Inflammatory macrophage treated with lipopolysaccharide for 1 hour (primary cell): ENCODE measurements at regions not wholly inside any gene's neighbourhood (a gene's known extent, or its start where the extent isn't known, plus 50 kb on each side); places are given as distances from the start of the nearest gene placed in this dataset.

ENCODE experiments used
- DNase-seq, 2 donors: peaks; one replicate each; pipeline ENCODE4 v3.0.0-alpha.2; 2020 to 2022

DNA sequence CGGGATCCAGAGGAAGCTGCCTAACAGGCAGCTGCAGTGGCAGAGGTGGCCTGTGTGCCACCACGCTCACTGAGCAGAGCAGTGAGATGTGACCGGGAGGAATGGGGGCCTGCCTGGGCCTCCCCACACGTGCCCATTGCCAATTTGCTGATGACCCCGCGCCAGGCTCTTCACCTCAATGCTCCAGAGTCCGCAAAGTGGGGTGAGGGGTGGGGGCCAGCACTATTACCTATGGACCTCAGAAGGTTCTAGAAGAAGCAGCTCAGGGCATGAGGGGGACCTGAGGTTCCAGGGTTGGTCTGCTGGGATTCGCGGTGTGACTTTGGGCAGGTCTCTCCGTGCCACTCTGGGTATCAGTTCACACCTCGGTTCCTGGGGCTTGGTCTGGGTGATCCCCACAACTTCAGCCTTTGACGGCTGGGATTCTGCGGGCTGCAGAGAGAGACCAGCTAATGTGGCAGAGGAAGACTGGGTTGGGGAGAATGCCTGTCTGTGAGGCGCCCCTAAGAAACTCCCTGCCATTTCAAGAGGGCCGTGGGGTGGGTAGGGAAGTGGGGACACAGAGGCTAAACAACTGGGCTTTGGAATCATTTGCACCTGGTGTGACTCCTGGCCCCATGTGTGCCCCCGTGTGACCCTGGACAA, 231.0 kb upstream of the MVB12B start:
- no peak for DNase-seq

DNA sequence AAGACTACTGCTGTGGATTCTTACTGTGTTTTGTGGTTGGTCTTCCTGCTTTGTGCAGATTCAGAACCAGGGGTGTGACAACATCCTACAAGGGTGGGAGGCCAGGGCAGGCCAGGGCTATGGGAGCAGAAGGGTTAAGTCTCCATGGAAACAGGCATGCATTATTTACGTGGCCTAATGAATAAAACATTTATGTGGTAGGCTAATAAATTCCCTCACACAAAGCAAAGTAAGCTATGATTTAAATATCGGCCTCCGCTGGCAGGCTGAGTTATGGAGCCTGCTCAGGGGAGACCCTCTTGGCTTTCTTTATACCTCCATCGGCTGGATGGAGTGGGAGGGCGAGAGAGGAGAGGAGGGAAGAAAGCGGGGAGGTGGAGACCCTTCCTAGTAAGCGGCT, 230.3 kb upstream of the MVB12B start:
- no peak for DNase-seq

DNA sequence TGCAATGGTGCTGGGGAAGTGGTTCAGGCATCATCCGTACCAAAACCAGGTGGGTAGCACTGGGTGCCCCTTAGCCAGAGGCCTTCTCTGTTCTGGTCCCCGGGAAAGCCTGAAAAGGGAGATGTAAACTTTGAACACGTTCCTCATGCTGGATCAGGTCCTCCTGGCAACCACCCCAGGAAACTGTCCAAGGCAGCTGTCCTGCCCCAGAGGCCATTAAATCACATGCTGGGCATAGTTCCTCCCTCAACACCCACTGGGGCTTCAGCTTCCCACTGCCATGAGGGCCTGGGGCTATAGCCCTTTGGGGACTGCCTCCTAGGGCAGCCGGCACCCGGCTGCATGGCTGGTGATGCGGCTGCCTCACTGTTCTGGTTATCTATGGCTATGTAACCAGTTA, 228.9 kb upstream of the MVB12B start:
- no peak for DNase-seq

DNA sequence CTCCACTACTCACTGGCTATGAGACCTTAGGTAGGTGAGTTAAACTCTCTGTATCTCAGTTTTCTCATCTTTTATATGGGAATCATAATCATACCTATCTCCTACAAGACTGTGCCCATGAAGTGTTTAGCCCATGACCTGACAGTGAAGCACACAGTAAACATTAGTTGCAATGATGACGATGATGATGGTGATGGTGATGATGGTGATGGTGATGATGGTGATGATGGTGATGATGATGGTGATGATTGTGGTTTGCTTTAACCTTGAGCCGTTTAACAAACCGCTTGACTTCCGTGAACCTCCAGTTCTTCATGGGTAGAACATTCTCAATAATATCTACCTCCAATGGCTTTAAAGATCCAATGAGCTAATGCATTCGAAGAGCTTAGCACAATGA, 220.2 kb upstream of the MVB12B start:
- no peak for DNase-seq

DNA sequence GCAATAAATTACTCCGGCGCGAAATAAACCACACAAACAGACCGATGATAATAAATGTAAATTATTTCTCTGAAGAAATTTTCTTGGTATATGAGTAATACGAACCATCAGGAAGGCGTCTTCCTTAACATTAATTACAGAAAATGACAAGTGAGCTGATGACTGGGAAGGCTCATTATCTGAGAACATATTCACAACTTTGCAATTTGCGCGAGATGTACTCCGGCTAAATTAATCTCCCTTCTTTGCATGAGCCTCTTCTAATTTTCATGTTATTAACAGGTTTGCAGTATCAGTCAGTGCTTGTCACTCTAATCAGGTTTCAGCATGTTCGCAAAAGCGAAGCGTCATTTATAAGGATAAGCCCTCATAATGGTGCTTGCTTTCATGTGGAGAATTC, 218.9 kb upstream of the MVB12B start:
- DNase-seq, result no peak

DNA sequence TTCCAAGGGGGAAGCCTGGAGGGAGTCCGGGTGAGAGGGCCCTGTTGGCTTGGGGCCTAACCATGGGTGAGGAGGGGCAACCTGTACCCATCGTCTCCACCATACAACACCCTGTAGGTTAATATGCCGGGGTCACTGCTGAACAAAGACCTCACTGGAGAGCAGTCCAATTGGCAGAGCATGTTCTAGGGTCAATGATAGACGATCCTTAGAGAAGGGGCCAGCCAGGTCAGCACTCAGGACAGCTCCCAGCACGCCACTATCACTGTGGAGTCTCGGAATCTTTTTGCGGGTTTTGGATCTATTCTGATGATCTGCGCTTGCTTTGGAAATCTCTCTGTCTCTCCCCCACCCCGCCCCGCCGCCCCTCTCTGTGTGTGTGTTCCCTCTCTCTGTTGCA, 218.4 kb upstream of the MVB12B start:
- DNase-seq, result no peak

DNA sequence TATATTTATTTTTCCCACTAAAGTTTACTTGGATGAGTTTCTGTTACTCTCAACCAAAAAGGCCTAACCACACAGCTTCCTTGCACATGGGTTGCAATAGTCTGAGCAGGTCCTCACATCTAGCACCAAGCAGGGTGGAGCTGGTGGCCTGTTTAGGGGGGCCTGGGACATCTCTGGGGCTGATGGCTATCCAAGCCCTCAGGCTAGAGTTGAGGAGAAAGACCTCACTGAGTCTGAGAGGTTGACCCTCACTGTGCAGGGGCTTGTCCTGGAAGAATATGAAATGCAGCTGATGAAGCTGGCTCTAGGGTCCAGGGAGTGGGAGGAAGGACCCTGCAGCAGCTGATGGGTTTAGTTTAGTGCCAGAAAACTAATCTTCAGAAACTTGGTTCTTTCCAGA, 217.1 kb upstream of the MVB12B start:
- DNase-seq, result no peak

DNA sequence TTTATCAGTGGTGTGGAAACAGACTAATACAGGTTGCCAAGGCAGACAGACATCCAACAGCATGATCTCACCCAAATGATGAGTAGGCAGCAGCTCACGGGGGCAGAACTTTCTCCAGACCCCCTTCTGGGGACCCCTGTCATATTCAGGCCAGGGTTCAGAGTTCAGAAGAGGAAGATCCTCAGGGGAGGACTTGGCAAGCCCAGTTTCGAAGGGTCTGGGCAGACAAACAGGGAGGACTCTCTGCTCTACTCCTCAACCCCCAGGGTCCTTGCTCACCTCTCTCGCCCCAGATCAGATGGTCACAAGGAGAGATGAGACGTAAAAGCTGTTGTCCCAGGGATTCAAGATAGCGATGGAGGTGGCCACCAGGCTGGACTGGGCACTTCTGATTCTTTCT, 215.1 kb upstream of the MVB12B start:
- no peak for DNase-seq

DNA sequence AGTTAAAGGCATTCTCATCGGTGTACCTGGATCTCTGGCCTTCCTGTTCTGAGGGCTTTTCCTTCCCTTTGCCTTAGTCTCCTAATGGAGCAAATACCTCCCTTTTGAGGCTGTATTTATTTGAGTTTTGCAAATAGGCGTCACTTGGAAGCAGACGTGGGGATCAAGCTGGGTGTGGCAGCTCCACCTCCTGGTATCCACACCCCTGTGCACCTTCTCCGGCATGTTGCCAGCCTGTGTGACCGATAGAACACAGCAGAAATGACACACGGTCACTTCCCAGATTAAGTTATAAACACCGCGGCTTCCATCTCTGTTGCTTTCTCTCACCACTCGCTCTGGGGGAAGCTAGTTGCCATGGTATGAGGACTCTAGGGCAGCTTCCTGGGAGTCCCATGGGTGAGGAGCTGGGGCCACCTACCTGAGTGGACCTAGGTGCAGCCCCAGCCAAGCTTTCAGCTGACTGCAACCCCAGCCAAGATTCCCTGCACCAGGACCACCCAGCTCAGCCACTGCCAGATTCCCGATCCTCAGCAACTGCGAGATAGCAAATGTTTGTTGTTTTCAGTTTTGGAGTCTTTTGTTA, 214.4 kb upstream of the MVB12B start:
- DNase-seq, result no peak

DNA sequence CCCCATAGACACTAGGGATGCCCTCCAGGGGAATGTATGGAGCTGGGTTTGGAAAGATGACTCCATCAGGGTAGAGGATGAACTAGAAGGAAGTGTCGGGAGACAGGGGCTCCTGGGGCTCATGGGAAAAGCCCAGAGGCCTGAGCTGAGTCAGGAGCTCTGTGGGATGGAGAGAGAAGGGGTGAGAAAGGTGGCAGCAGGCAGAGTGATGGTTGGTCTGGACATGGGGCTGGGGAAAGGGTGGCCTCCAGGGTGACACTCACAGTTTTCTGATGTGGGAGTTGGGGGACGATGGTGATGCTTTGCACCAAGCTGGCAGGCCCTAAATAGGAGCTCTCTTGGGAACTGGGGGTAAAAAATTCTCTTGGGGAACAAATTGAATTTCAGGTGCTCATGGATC, 213.5 kb upstream of the MVB12B start:
- DNase-seq, result no peak

DNA sequence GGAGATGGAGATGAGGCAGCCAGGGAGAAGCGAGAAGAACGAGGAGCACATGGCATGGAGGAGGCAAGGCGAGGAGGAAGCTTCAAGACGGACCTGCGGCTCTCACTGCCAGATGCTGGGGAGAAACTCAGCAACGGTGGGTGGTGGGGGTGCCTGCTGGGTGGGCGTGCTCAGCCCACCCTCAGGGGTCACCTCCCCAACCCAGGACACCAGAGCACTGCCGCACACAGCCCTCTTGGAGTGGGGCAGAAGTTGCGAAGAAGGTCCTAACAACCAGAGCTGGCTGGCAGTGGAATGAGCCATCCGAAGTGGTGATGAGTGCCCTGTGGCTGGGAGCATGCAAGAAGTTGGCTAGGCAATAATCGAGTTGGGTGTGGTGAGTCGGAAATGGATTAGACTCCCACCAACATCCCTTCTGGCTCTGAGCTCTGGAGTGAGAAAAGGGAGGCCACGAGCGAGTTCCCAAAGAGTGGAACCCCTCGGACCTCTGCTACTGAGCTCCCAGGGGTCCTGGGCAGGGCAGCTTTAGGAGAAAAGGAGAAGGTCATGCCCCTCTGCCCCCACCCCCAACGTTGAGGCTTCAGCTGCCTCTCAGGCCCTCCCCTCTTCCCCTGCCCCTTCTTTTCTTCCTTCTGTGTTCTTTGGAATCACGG, 212.7 kb upstream of the MVB12B start:
- DNase-seq, result no peak

DNA sequence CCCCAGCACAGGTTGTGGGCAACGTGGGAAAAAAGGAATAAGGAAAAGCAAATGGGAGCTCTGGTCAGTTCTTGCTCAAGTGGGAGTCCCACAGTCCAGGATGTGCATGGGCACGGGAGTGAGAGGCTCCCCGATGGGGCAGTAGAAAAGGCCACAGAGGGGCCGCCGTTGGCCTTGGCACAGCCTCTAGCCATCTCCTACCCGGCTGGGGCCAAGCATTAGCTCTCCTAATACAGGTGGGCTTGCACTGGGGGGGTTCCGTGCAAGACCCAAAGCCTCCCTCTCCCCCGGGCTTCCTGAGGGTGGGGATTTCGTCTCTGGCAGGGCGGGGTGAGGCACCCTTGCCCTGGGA, 212.2 kb upstream of the MVB12B start:
- DNase-seq, result no peak

DNA sequence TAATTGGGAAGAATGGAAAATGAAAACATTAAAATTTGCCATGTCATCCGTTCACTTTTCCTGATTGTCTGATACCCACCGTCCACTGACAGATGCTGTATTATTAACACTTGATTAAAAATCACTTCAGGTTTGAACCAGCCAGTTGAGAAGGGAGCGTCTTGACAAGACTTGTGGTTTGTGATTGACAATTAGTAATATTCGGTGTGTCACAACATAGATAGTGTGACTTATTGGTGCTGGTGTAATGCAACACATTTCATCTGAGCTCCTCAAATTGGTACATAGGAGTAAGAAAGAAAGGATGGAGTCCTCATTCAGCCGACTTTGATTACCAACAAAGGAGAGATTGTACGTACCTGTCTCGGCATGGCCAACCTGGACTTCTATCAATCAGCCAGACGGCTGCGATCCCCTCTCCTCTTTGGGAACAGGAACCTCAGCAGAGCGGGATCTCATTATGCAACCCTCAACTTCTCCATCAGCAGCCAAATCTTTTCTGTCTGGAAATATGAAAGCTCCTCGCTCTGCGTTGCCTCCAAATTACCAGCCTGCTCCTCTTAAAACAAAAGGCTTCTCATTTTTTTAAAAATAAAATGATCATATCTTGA, 211.7 kb upstream of the MVB12B start:
- no peak for DNase-seq

DNA sequence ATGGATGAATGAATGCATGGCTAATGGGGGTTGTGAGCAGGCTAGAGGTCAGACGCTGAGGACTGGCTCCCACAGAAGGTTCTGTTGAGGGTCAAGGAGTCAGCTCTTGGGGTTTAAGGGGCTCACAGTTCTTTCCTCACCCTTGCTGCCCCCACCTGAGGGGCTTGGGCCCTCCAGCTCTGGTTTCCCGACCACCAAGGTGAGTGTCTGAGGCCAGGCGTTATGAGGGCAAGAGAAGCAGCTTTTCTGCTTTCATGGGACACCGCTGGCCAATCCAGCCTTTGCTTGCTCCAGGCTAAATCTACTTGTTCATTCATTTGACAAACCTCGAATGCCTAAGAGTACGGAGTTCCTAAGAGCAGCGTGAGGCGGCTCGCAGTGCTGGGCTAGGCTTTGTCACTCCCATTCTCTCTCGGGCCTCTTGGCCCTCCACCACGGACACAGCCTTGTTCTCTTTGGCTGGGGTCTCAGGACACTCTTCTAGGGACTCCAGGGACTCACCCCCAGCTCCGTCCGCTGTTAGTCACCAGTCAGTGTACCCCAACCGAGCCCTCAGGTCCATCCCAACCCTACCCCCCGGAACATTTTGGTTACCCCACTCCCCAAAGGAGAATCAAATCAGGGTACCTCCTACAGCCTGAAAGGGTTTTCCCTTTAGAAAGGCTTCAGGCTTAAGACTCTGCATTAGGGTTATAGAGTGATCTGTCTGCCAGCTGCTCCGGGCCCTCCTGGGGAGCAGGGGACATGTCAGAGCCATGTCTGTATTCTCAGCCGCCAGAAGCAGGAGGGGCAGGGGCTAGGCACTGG, 210.1 kb upstream of the MVB12B start:
- DNase-seq, result no peak

DNA sequence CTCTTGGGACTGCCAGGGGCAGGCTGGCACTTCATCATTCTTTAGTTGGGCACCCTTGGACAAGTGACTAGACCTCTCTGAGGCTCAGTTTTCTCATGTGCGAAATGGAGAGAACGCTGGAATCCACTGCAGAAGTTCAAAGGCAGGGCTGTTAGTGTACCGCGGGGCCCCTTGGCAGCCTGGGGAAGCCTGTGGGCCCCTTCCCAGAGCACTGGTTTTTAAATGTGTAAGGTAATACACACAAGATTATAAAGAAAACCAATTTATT, 209.5 kb upstream of the MVB12B start:
- no peak for DNase-seq

DNA sequence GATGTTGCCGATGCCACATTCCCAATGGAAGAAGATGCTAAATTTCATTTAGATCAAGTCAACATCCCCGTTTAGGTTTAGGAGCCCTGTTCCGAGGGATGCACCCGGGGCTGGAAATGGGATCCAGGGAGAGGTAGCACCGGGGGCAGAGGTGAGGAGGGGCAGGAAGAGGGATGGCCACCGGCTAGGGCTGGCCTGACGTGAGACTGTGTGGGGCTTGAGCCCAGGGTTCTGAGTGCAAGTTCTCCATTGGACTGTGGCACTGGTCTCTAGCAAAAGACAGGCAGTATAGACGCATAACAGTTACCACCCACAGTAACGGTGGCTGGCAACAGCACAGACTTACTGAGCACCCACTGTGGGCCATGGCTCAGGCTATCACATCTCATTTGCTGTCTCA, 209.0 kb upstream of the MVB12B start:
- no peak for DNase-seq

DNA sequence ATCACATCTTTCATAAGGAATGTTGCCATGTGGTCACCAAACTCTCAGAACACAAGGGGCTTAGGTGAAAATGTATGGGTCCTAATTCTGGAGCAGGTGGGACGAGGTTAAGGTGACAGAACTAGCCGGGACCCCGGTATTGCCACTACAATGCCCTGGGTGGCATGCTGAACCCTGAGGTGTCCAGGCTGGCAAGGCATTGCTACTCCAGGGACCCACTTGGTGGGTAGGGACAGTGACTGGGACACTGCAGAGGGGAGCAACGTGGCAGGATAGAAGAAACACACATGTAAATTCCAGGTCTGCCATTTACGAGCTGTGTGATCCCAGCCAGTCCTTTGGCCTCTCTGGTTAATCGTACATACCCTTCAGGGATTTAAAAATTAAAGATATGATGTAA, 206.9 kb upstream of the MVB12B start:
- no peak for DNase-seq

DNA sequence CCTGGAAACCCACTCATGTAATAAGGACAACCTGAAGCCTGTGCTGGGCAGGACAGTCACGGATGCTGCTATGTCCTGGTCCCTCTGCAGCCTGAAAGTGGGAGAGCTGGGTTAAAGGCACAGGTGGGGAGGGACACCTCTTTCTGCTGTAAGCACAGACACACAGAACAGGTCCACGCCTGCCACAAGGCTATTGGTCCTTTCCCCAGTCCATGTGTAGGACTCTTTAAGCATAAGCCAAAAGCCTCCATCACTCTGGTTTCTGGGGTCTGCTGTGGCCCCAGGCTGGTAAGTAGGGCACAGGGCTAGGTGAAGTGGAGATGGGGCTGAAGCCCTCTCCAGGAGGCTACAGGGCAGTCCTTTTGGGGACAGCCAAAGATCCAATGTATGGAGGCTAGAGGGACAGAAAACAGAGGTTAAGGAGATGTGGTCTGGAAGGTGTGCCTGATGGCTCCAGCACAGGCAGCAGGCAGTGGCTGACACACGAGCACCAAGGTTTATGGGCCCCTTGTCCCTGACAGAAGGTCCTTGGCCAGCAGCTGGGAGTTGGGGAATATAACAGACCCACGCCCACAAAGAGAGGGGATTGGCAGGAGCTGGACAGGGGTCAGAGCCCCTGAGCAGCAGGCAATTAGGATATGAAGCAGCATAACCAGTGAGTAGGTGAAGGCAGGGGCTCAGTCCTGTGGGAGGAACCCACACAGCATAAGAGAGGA, 203.6 kb upstream of the MVB12B start:
- no peak for DNase-seq

DNA sequence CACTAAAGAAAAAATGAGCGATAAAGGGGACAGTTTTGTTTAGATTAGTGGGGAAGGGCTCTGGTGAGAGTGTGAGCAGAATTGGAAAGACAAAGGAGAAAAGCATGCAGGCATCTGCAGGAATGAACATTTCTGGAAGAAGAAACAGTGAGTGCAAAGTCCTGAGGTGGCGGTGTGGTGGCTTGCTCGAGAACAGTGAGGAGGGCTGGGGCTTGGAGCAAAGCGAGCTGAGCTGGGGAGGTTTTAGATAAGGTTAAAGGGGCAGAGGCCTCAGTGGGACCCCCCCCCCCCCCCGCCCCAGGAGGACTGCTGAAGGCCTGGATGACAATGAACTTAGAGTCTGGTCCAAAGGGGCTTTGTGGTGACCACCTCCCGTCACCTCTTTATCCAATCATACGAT, 202.7 kb upstream of the MVB12B start:
- DNase-seq, result no peak

DNA sequence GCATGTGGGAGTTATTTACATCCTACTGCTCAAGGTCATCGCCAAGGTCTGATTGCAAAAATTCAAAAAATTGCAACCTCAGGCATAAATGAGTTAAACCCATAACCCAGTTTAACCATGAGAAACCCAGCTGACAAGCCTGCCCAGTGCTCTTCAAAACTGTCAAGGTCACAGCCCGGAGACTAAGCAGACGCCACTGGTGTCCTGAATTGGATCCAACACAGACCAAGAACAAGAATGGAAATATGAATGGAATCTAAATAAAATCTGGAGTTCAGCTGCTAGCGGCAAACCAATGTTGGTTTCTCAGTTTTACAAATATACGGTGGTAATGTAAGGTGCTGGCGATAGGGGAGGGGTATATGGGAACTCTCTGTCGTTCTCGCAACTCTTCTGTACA, 201.5 kb upstream of the MVB12B start:
- no peak for DNase-seq

DNA sequence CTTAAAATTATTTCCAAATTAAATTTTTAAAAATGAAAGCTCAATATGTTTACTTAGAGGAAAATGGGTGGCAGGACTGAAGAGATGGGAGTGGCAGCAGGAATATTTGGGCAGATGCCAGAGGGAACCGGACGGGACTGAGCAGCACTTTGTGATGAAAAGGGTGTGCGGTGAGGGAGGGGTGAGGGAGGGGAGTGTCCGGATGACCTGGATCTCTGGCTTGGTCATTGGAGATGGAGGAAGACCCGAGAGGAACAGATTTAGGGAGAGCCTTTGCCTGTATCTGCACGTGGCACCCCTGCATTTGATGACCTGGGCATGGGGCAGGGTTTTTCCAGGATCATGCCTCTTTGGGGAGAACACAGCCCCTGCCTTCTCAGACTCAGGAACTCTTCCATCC, 201.1 kb upstream of the MVB12B start:
- DNase-seq, result no peak

DNA sequence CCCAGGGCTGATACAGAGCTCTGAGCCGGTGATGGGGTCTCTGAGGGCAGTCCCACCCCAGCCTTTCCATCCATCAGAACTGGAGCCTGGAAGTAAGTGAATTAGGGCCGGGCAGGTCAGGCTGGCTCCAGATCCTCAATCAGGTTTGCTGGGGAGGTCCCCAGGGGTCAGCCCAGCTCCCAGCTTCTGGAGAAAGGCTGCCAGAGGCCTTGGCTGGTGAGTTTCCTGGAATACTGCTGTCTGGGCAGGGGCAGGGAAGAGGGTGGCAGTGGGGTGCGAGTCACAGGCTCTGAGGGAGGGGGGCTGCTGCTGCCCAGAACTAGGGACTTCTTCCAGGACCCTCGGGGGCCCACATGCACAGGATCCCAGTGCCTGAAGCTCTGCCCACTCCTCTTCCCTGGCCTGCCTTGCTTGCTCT, 200.6 kb upstream of the MVB12B start:
- no peak for DNase-seq

DNA sequence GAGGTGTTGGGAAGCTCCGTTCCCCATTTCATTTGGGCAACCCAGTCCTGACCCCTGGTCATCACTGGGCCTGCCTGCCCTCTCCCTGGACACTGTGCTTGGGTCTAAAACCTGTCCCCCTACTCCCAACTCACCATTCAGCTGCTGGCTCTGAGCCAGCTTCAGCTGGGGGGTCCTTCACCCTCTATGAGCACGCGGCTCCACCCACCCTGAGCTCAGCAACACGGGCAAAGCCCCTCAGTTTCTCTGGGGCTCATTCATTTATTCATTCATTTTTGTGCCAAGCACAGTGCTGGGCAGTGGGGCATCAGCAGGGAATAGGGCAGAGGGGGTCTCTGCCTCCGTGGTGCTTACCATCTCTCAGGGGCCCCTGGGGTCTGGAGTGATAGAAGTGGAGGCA, 199.8 kb upstream of the MVB12B start:
- no peak for DNase-seq
